OCI-LY3 (cell line): ENCODE measurements at regions not wholly inside any gene's neighbourhood (a gene's known extent, or its start where the extent isn't known, plus 50 kb on each side); places are given as distances from the start of the nearest gene placed in this dataset.

ENCODE experiments used
- CTCF ChIP-seq: fragments of 200-600, 300-600 bp; sonication (generic); IDR thresholded peaks from 2 replicates; pipeline ENCODE4 v1.5.1; 2014; ENCODE audit warnings: antibody characterized with exemption, low read length, low read depth
- EZH2phosphoT487 ChIP-seq: fragments of 200-600 bp; shearing (Covaris generic); IDR thresholded peaks from 2 replicates; pipeline ENCODE4 v1.6.1; 2018; ENCODE audit warnings: antibody characterized with exemption, mixed run types, low read depth

GRCh38 chr16:9446471-9447194, 355.2 kb downstream of the HAPSTR1 start:
- TF ChIP-seq CTCF = no peak
- TF ChIP-seq EZH2phosphoT487 = no peak
